ENCODE measurements at regions not wholly inside any gene's neighbourhood (a gene's known extent, or its start where the extent isn't known, plus 50 kb on each side); places are given as distances from the start of the nearest gene placed in this dataset.

- no peak for TF ChIP-seq ZNF121 (tag by site-specific recombination; IDR thresholded peaks at IDR 0.05)
- no peak for TF ChIP-seq CTCF (tag by site-specific recombination; IDR thresholded peaks at IDR 0.05)
Measured at GRCh38 chr2:136714452-136714951, 50.8 kb upstream of the THSD7B start.
